ENCODE measurements at regions not wholly inside any gene's neighbourhood (a gene's known extent, or its start where the extent isn't known, plus 50 kb on each side); places are given as distances from the start of the nearest gene placed in this dataset.
"Not testable (repeated sequence)": the region's sequence is repeated elsewhere in the genome, so short reads cannot be mapped to it uniquely, and the experiment has no call there.

DNA sequence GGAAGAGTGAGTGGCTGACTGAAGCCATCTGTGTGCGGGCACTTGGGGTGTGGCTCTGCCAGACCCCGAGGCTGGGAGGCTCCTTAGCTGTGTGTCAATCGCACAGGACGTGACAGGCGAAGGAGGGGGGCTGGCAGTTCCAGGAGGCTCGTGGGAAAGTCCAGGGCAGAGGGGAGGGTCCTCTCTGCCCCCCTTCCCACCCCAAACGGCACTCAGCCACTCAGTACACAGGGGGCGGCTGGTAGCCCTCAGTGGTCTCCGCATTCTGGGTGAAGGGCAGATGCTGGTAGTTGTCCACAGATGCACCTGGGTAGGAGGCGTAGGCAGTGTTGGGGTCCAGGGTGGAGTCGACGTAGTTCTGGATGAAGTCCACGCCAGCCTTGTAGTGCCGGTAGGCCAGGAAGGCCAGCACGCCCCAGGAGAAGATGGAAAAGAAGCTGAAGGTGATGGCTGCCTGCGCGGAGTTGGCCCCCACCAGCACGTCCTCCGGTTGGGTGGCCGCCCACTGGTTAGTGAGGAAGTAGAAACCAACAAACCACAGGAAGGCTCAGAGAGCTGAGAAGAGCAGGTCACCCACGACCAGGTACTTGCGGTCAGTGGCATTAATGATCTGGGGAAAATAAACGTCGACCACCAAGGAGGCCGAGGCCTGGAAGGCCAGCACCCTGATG lies 85.4 kb upstream of the CEP78 start:
- DNase-seq (ENCODE audit: low read depth), result no peak
- TF ChIP-seq, protein P1, sequence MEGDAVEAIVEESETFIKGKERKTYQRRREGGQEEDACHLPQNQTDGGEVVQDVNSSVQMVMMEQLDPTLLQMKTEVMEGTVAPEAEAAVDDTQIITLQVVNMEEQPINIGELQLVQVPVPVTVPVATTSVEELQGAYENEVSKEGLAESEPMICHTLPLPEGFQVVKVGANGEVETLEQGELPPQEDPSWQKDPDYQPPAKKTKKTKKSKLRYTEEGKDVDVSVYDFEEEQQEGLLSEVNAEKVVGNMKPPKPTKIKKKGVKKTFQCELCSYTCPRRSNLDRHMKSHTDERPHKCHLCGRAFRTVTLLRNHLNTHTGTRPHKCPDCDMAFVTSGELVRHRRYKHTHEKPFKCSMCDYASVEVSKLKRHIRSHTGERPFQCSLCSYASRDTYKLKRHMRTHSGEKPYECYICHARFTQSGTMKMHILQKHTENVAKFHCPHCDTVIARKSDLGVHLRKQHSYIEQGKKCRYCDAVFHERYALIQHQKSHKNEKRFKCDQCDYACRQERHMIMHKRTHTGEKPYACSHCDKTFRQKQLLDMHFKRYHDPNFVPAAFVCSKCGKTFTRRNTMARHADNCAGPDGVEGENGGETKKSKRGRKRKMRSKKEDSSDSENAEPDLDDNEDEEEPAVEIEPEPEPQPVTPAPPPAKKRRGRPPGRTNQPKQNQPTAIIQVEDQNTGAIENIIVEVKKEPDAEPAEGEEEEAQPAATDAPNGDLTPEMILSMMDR (IDR thresholded peaks at IDR 0.05; ENCODE audit: insufficient read depth, low read depth, low read length, missing control alignments), result no peak

DNA sequence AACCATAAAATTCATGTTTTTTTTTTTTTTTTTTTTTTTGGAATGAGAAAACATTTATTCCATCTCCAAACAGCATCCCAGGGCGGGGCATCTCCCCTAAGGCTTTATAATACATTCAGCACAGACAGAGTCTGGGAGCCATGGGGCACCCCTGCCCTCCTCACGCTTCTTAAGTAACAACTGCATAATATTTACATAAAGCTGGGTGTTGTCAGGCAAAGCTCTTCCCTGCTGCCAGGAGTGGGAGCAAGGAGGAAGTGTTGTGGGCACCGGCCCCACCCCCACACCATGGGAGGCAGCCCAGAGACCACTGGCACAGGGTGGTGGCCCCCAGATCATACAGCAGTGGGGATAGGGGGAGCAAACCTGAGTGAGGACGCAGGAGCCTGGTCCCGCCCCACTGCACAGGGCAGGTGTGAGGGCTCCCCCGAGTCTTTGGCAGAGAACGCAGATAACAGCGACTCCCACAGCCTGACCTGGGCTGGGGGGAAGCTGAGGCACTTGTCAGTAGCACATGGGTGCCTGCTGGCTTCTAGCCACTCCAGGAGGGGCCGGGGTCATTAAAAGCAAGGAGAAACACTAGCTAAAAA lies 86.1 kb upstream of the CEP78 start:
- DNase-seq (ENCODE audit: low read depth), result no peak
- TF ChIP-seq, protein P1 (IDR thresholded peaks at IDR 0.05; ENCODE audit: insufficient read depth, low read depth, low read length, missing control alignments), result no peak
- no peak overlapping the region for H3K4me3 ChIP-seq (ENCODE audit: low read length)

More for the DNA sequence above, 85.4 kb upstream of the CEP78 start:
- H3K4me3 ChIP-seq (ENCODE audit: low read length), result no peak overlapping the region

DNA sequence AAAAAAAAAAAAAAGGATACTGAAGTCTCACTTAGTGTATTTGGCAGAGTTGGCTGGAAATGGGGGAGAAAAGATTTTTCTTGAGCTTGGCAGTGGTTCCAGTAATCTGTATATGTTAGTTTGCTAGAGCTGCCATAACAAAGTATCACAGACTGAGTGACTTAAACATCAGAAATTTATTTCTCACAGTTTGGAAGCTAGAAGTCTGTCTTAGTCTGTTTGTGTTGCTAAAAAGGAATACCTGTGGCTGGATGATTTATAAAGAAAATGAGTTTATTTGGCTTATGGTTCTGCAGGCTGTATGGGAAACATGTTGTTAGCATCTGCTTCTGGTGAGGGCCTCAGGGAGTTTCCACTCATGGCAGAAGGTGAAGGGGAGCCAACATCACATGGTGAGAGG lies 89.6 kb upstream of the CEP78 start:
- DNase-seq (ENCODE audit: low read depth), result no peak
- H3K4me3 ChIP-seq (ENCODE audit: low read length), result no peak overlapping the region
- TF ChIP-seq, protein P1 (IDR thresholded peaks at IDR 0.05; ENCODE audit: insufficient read depth, low read depth, low read length, missing control alignments), result no peak

- no peak for DNase-seq (ENCODE audit: low read depth)
- TF ChIP-seq, protein P1 (IDR thresholded peaks at IDR 0.05; ENCODE audit: insufficient read depth, low read depth, low read length, missing control alignments), result no peak
- no peak overlapping the region for H3K4me3 ChIP-seq (ENCODE audit: low read length)
Measured at GRCh38 chr9:78144663-78145377, 91.1 kb upstream of the CEP78 start.

GRCh38 chr9:78144008-78144381 lies 91.9 kb upstream of the CEP78 start:
- H3K4me3 ChIP-seq (ENCODE audit: low read length), result no peak overlapping the region
- no peak for DNase-seq (ENCODE audit: low read depth)
- TF ChIP-seq, protein P1 (IDR thresholded peaks at IDR 0.05; ENCODE audit: insufficient read depth, low read depth, low read length, missing control alignments), result no peak

- no peak overlapping the region for H3K4me3 ChIP-seq (ENCODE audit: low read length)
- TF ChIP-seq, protein P1 (IDR thresholded peaks at IDR 0.05; ENCODE audit: insufficient read depth, low read depth, low read length, missing control alignments), result no peak
- no peak for DNase-seq (ENCODE audit: low read depth)
Measured at GRCh38 chr9:78143281-78144007, 92.4 kb upstream of the CEP78 start.

DNA sequence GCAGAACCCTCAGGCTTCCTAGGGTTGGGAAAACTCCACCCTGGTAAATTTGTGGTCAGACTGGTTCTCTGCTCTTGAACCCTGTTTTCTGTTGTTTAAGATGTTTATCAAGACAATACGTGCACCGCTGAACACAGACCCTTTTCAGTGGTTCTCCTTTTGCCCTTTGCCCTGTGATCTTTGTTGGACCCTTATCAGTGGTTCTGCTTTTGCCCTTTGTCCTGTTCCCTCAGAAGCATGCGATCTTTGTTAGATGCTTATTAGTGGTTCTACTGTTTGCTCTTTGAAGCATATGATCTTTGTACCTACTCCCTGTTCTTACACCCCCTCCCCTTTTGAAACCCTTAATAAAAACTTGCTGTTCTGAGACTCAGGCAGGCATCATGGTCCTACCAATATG lies 93.6 kb upstream of the CEP78 start:
- H3K4me3 ChIP-seq (ENCODE audit: low read length); DNase-seq (ENCODE audit: low read depth): not testable (repeated sequence)

Data from epithelial cell of esophagus (primary cell).